OCI-LY3 (cell line): ENCODE measurements at regions not wholly inside any gene's neighbourhood (a gene's known extent, or its start where the extent isn't known, plus 50 kb on each side); places are given as distances from the start of the nearest gene placed in this dataset.
"Not testable (repeated sequence)": the region's sequence is repeated elsewhere in the genome, so short reads cannot be mapped to it uniquely, and the experiment has no call there.

Source experiments
- H2AFZ ChIP-seq: fragments of 200-600, 300-600 bp; shearing (Covaris generic); 2 replicates; pipeline ENCODE4 v1.6.0; 2014; ENCODE audit warnings: antibody characterized with exemption, low read depth, low read length
- H3K27ac ChIP-seq: fragments of 200-600, 300-600 bp; sonication (generic); 2 replicates; pipeline ENCODE4 v1.5.1; 2014; ENCODE audit warnings: mild to moderate bottlenecking, low read length, moderate library complexity, mixed read lengths
- H3K27me3 ChIP-seq: fragments of 200-600, 300-600 bp; sonication (generic); 2 replicates; pipeline ENCODE4 v1.6.1; 2014; ENCODE audit warnings: low read depth, low read length, mixed read lengths
- H3K36me3 ChIP-seq: fragments of 200-600, 300-600 bp; sonication (generic); replicated peaks from 2 replicates; pipeline ENCODE3; 2014; ENCODE audit warnings: low read depth, low read length, mixed read lengths
- H3K4me1 ChIP-seq: fragments of 300-600, 200-600 bp; sonication (generic); 2 replicates; pipeline ENCODE4 v1.6.1; 2014; ENCODE audit warnings: low read length, mixed read lengths
- H3K4me2 ChIP-seq: fragments of 200-600, 300-600 bp; sonication (generic); 2 replicates; pipeline ENCODE4 v1.6.1; 2014; ENCODE audit warnings: low read length, mixed read lengths
- H3K4me3 ChIP-seq: fragments of 300-600, 200-600 bp; sonication (generic); 2 replicates; pipeline ENCODE4 v1.5.1; 2014; ENCODE audit warnings: antibody characterized with exemption, mild to moderate bottlenecking, low read length, moderate library complexity
- H3K79me2 ChIP-seq: fragments of 300-600, 200-600 bp; shearing (Covaris generic); 2 replicates; pipeline ENCODE4 v1.6.1; 2014; ENCODE audit warnings: mild to moderate bottlenecking, low read length, mixed read lengths
- H3K9ac ChIP-seq: fragments of 300-600, 200-600 bp; shearing (Covaris generic); 2 replicates; pipeline ENCODE4 v1.6.0; 2014; ENCODE audit warnings: mild to moderate bottlenecking, low read length, moderate library complexity
- H3K9me3 ChIP-seq: fragments of 200-600, 300-600 bp; shearing (Covaris generic); 2 replicates; pipeline ENCODE4 v1.6.1; 2014; ENCODE audit warnings: low read length, mixed read lengths; ENCODE audit not compliant: insufficient read depth
- H4K20me1 ChIP-seq: fragments of 200-600, 300-600 bp; sonication (generic); 2 replicates; pipeline ENCODE4 v1.6.1; 2016; ENCODE audit warnings: low read length, mixed read lengths; ENCODE audit not compliant: insufficient read depth

GRCh38 chr10:38403347-38404117, 309.4 kb downstream of the ZNF37A start:
- H2AFZ ChIP-seq, H3K4me1 ChIP-seq, H3K79me2 ChIP-seq, H3K9me3 ChIP-seq, H4K20me1 ChIP-seq, H3K27me3 ChIP-seq, H3K36me3 ChIP-seq: not testable (repeated sequence)
- peak overlapping the region; percentile 76 for H3K4me3 ChIP-seq
- peak overlapping the region; percentile 67 for H3K27ac ChIP-seq
- H3K4me2 ChIP-seq = peak overlapping the region; percentile 37
- peak overlapping the region; percentile 63 for H3K9ac ChIP-seq

DNA sequence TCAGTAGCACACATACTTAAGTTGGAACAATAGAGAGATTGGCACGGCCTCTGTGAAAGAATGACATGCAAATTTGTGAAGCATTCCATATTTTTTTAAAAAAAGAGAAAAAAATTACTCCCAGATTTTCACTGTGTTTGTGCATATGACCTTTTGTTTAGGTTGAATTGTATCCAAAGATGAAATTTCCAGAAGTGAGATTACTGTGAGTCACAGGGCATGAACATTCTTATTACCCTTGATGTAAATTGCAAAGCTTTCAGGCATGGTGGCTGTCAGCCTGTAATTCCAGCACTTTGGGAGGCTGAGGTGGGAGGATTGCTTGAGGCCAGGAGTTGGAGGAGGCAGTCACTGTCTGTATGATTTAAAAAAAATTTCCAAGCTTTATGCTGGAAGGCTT, 329.5 kb downstream of the ZNF37A start:
- H4K20me1 ChIP-seq, H3K27me3 ChIP-seq, H2AFZ ChIP-seq, H3K36me3 ChIP-seq, H3K27ac ChIP-seq, H3K79me2 ChIP-seq, H3K4me3 ChIP-seq, H3K9me3 ChIP-seq, H3K4me2 ChIP-seq, H3K4me1 ChIP-seq, H3K9ac ChIP-seq: not testable (repeated sequence)

DNA sequence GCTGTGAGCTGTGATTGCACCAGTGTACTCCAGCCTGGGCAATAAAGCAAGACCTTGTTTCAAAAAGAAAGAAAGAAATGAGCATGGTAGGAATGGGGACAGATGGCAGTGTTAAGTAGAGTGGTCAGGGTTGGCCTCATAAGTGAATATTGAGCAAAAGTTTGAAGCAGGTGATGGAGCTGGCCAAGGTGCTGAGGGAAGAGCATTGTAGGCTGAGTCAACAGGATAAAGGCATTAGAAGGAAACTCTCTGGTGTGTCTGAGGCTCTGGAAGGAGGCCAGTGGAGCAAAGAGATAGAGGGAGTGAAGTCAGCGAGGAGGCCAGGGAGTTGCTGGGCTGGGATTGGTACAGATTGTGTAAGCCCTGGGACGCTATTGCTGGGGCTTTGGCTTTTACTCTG, 336.1 kb downstream of the ZNF37A start:
- H3K27me3 ChIP-seq, H3K79me2 ChIP-seq, H3K9ac ChIP-seq, H3K4me3 ChIP-seq, H3K27ac ChIP-seq, H3K36me3 ChIP-seq, H4K20me1 ChIP-seq, H3K4me1 ChIP-seq, H3K9me3 ChIP-seq, H2AFZ ChIP-seq, H3K4me2 ChIP-seq: not testable (repeated sequence)

- H3K27ac ChIP-seq, H4K20me1 ChIP-seq: not testable (repeated sequence)
These were observed 343.2 kb downstream of the ZNF37A start for GRCh38 chr10:38437359-38437758.

GRCh38 chr10:38448614-38449355, 354.6 kb downstream of the ZNF37A start:
- H3K4me2 ChIP-seq, H3K4me1 ChIP-seq, H3K4me3 ChIP-seq, H4K20me1 ChIP-seq, H3K79me2 ChIP-seq, H2AFZ ChIP-seq, H3K9ac ChIP-seq, H3K27me3 ChIP-seq, H3K27ac ChIP-seq, H3K9me3 ChIP-seq, H3K36me3 ChIP-seq: not testable (repeated sequence)

More at GRCh38 chr10:38437359-38437758, 343.2 kb downstream of the ZNF37A start:
- H3K4me3 ChIP-seq, H3K9ac ChIP-seq, H3K9me3 ChIP-seq, H3K4me2 ChIP-seq, H3K4me1 ChIP-seq, H2AFZ ChIP-seq, H3K36me3 ChIP-seq, H3K79me2 ChIP-seq, H3K27me3 ChIP-seq: not testable (repeated sequence)

- H3K36me3 ChIP-seq, H4K20me1 ChIP-seq, H3K4me2 ChIP-seq, H3K4me3 ChIP-seq, H3K9me3 ChIP-seq, H3K27ac ChIP-seq, H2AFZ ChIP-seq, H3K4me1 ChIP-seq, H3K79me2 ChIP-seq, H3K27me3 ChIP-seq, H3K9ac ChIP-seq: not testable (repeated sequence)
These were observed 355.5 kb downstream of the ZNF37A start for GRCh38 chr10:38449618-38450017.

DNA sequence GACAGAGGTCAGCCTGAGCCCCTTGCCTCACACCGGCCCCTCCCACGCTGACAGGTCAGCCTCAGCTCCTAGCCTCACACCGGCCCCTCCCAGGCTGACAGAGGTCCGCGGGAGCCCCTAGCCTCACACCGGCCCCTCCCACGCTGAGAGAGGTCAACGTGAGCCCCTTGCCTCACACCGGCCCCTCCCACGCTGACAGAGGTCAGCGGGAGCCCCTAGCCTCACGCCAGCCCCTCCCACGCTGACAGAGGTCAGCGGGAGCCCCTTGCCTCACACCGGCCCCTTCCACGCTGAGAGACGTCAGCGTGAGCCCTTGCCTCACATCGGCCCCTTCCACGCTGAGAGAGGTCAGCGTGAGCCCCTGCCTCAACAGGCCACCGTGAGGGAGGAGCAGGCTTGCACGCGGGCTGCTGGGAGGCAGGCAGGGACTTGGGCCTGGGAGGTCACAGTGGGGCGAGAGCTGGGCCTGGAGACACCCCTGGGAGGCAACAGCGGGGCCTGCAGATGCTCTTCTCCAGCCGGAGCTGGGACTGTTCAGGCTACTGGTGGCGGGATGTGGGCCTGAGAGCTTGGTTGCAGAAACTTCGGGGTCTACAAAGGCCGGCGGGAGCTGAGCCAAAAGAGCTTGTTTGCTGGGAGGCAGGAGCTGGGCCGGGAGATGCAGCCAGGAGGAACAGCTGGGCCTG, 356.4 kb downstream of the ZNF37A start:
- not testable (repeated sequence) for H3K27me3 ChIP-seq, H3K9ac ChIP-seq, H3K36me3 ChIP-seq, H3K9me3 ChIP-seq, H3K4me3 ChIP-seq, H4K20me1 ChIP-seq, H3K4me1 ChIP-seq, H2AFZ ChIP-seq, H3K27ac ChIP-seq, H3K4me2 ChIP-seq, H3K79me2 ChIP-seq

- not testable (repeated sequence) for H3K4me1 ChIP-seq, H3K79me2 ChIP-seq, H2AFZ ChIP-seq, H3K9ac ChIP-seq, H3K9me3 ChIP-seq, H4K20me1 ChIP-seq, H3K4me2 ChIP-seq, H3K27me3 ChIP-seq, H3K36me3 ChIP-seq, H3K27ac ChIP-seq, H3K4me3 ChIP-seq
These were observed 357.3 kb downstream of the ZNF37A start for GRCh38 chr10:38451306-38451967.
